AG08396 (cell line): ENCODE measurements at regions not wholly inside any gene's neighbourhood (a gene's known extent, or its start where the extent isn't known, plus 50 kb on each side); places are given as distances from the start of the nearest gene placed in this dataset.

Experiments
- DNase-seq: peaks from one replicate; pipeline ENCODE4 v3.0.0; 2012; ENCODE audit warnings: low spot score, mixed read lengths

DNA sequence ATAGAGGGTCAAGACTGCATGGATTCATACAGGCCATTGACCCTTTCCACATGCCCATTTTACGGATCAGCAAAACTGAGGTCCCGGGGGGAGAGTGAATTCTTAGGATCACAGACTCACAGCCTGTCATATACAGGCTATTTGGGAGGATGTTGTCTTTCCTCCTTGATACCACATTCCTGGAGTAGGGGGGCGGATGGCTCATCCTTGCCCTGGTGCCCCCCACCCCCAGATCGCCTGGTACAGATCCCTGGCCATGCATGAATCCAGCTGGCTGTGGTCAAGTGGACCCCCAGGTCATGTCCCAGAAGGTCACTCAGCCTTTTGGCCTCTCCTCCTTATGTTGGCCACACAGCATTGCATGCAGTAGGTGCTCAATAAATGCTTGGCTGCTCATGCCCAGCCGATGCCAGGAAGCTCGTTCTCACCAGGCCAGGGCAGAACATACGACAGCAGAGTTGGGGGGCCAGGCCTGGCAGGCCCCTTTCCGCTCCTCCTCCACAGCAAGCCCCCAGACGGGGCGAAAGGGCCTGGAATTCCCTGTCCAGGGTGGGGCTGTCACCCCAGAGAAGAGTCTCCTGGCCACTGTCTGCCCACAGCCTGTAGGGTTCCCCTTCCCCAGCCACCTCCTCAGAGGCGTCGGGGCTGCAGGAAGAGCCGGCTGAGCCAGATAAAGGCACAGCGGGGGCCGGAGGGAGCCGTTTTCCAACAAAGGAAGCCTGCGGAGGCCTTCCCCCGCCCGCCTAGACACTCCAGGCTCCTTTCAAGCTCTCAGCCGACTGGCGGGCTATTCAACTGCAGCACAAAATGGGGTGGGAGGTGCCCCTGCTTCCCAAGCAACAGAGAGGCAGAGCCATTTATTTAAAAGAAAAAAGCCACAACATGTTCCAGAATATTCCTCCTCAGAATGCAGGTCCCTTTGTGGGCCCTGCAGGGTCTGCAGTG lies 215.7 kb upstream of the CIBAR2 start:
- no peak for DNase-seq

DNA sequence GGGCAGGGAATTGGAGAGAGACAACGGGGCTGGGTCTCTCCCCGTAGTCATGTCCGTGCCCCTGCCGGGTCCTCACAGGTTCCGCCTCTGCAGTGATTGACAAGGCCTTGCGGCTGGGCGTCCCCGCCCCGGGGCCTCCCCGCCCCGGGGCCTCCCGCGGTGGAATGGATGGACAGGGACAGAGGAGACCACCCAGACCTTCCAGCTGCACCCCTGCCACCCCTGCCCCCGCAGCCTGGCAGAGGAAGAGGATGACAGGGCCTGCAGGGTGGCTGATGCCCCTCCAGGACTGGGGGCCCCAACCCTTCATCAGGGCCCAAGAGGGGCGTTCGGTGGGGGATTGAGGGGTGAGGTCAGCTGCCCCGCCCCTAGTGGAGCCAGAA lies 216.4 kb upstream of the CIBAR2 start:
- DNase-seq = no peak

DNA sequence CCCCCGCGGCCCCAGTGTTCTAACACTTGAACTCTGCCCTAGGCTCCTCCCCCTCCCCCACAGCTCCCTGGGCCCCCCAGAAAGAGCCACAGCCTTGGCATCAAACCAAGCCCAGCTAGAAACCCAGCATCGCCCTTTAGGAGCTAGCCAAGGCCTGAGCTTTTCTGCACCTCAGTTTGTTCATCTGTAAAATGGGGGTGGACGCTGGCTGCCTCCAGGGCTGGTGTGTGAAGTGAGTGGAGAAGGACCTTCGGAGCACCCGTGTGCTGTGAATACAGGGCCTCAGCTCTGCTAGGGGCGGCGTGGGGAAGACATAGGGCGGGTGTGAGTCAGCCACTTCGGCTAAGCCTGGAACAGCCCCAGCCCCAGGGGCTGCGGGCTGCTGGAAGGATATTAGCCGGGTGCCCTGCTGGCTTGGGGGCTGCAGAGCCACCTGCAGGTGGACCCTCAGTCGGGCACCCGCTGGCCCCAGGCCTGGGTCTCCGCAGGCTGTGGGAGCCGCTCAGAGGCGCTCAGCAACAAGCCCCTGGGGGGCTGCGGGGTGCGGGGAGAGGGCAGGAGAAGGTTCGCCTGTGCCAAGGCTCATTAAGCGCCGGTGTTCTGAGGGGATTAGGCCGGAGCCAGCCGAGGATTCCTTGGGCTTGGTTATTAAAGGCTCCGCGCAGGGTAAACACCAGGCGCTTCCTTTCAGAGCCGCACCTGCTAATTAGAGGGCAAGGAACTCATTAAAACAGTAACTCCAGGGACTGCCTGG lies 217.0 kb upstream of the CIBAR2 start:
- DNase-seq = no peak

DNA sequence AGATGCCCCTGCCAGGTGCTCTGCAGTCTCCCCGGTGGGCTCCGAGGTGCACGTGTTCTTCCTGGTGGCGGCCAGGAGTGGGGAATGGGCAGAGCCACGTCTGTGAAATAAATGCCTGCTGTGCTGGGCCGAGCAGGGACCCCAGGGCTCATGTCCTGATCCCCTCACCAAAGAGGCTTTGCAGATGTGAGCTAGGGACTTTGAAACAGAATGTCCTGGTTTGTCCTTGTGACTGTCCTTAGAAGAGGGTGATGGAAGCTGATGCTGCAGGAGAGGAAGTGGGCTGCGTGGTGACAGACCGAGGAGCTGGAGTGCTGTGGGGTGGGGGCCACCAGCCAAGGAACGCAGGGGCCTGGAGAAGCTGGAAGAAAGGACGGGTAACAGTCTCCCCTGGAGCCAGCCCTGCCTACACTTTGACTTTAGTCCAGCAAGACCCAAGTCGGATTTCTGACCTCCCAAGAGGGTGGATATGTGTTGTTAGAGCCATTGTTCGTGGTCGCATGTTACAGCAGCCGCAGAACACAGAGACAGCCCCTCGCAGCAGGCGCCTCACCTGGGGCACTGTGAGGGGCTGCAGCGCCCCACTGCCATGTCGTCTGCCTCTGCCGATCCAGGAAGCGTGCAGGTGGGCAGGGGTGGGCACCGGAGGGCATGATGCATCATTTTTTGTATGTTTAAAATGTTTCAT lies 217.9 kb upstream of the CIBAR2 start:
- DNase-seq = no peak

DNA sequence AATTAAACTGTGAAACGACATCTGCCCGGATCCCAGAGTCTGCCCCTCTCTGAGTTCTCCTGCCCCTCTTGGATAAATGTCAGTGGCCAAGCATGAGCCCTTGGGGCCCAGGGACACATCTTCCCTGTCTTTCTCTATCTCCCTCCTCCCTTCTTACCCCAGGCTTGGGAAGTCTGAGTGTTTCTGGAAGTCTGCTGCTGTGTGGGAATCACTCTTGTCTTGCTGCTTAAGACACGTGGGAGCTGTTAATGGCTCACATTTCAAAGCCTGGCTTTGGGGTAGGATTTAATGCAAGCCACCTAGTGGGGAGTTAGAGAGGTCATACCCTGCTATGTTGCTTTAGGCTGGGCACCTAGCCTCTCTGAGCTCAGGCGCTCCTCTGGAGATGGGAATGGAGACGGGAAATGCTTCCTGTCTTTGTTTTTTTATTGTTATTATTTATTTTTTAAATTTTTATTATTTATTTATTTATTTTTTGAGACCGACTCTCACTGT lies 218.5 kb upstream of the CIBAR2 start:
- DNase-seq = peak; percentile 85

DNA sequence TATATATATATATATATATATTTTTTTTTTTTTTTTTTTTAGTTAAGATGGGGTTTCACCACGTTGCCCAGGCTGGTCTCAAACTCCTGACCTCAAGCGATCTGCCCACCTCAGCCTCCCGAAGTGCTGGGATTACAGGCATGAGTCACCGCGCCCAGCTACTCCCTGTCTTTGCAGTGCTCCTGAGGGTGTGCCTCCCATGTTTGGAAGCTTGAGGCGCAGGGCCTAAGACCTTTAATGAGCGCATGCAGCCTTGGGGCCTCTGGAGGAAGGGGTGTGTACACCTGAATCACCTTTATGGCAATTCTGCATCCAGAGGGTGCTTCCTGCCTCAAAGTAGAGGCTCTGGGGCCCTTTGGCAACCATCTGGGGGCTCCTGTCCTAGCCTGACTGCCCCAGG lies 219.4 kb upstream of the CIBAR2 start:
- no peak for DNase-seq

DNA sequence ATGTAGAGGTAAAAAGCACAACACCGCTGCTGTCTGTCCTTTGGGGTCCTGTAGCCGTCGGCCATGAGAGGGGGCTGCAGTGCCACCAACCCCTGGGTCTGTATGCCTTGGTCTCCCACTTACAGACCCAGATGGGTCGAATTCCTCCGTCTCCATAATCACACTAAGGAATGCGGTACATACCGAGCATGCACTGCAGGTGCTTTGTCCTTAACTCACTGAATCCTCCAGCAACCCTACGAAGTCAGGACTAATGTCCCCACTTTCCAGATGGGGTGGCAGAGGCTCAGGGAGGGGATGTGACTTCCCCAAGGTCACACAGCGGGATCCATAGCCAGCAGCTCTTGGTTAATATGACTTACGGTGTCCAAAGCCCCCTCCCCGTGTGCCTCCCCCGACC lies 219.9 kb upstream of the CIBAR2 start:
- no peak for DNase-seq

DNA sequence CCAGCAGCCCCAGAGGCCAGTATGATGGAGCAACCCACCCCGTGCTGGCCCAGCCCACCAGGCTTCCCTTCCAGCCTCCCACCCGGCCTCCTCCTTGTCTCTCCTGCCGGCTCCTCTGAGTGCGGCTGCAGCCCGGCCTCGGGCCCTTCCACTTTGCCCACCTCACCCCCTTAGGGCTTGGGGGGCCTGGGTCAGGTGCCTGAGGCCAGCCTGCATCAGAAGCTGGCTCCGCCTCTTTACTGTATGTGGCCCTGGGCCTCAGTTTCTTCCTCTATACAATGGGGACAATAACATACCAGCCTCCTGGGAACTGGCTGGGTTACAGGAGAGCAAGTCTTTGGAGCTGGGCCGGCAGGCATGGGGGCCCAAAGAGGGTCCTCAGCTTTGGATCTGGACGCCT lies 221.1 kb upstream of the CIBAR2 start:
- no peak for DNase-seq

DNA sequence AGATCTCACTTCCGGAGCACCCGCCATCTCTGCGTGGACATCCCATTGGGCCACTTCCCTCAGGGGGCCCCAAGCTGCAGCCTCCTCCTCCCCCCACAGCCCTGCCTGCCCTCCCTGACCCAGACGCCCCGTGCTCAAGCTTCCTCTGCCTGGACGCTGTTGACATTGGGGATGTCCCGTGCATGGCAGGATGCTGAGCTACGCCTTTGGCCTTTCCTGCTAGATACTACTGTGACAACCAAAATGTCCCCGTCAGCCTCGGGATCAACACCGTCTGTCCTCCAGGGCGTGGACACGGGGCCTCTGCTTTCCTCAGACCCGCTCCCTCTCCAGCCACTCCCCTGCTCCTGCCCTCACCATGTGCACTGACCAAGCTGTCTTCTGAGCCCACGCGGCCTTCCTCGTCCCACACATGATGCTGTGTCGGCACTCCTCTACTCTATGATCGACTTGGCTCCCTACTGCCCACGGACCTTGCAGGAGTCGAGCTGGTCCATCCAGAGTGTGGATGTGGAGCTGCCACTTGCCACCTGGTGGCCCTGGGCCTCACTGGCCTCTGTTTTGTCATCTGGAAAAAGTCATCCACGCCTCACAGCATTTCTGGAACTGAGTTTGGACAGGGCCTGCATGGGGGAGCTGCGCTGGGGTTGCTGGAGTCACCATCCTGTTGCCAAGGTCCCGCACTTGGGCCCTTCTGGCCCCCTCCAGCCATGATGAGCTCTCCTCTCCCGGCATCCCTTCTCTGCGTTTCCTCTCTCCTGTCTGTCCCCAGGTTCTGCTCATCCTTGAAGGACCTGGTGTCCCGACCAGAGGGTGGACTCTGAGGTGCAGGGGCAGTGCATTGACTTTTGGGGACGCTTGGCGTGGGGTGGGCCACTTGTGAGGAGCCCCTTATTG lies 221.7 kb upstream of the CIBAR2 start:
- no peak for DNase-seq

DNA sequence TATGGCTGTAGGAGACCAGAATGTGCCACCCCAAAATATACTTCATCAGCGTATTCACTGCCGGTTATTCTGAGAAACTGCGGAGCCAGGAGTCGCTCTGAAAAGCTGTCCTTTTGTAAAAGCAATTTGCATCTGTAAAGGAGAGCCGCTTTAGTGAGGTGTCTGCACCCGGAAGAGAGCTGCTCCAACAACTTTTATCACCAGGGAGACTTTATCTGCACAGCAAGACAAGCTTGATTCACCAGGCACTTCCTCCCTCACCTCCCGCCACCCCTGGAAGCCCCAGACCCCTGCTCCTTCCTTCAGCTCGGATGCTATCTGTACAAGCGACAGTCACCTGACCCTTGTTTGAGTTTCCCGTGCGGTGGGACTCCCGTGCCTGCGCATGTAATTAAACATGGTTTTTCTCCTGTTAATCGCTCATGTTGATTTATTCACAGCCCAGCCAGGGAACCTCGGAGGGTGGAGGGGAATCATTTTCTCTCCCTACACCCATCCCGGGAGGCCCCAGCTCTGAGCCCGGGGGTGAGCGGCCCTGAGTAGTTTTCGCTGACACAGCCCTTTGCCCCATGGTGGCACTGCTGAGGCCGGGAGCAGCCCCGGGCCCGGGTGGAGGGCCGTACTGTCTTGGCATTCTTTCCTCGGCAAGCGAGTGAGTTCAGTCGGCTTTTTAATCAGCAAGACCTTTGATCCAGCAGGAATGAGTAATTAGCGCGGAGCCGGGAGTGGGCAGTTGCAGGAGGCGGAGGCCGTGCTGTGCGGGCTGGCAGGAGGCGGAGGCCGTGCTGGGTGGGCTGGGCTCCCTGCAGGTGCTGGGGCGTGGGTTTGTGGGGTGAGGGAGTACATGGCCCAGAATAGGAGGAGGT lies 222.7 kb upstream of the CIBAR2 start:
- no peak for DNase-seq

DNA sequence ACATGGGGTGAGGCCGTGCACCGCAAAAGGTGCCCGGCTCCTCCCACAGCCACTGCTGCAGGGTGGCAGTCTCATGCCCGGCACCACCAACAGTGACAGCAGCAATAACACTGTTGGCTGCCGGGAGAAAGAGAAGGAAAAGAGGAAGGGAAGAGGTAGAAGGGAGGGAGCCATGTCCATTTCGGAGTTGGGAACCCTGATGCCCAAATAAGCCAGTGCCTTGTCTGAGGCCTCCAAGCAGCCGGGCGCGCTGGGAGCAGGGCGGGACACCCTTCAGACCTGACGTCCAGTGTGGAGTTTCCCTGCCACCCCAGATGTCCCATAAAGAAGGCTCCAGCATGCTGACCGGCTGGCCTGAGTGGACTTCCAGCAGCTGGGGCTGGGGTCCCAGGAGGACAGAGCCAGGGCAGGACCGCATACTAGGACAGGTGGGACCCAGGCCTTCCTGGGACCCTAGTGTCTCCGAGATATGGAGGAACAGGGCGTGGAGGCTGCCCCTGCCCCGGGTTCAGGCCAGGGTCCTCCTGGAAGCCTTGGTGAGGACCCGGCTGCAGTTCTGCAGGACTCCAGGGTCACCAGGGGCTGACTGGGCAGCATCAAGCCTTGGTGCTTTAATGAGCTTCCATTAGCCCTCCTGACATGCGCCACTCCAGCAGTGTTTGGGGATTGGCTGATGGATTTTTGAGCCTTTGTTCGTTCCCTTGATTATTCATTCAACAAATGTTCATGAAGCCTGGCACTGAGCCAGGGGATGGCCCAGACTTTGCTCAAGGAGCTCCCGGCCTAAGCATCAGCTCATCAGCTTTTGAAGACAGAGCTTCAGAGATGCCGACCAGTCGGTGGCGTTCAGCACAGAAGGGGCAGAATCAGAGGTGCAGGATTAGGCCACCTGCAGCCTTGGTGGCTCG lies 223.6 kb upstream of the CIBAR2 start:
- no peak for DNase-seq

DNA sequence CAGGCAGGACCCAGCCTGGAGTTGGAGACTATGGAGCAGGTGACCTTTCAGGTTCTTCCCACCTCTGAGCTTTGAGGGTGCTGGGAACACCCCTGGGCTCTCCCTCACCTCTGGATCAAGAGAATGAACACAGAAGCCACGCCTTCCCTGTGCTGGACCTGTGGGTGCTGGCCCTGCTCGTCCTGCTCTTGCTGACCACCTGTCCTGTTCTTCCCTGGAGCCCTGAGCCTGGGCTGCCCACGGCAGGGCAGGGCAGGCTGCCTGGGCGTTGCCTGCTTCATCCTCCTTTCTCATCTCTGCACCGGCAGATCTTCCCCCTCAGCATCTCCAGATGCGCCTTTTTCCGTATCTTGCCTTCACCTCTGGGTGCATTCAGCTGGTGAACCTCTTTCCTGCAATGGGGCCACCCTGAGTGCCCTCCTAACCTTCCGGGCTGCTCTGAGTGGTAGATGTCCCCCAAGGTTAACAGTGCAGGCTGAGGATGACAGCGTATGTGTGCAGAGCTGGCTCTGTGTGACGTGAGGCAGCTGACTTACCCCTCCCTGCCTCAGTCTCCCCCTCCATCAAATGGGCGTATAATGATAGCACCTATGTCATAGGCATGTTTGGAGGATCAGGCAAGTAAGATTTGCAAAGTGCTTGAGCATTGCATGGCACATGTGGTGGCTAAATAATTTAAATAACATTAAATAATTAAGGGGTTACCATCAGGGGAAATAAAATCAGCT lies 225.8 kb upstream of the CIBAR2 start:
- DNase-seq = no peak

DNA sequence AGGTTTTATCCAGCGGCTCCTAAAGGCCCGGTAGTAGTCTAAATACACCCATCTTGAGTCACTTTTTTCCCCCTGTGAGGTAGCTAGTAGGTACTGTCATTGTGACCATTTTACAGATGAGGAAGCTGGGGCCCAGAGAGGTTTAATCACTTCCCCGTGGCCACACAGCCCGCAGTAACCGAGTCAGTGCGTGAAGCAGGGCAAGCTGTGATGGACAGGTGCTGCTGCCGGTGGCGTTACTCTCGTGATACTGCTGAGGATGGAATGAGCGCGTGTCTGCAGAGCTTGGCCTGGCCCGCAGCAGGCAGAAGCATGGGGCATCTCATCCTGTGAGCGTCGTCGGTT lies 226.3 kb upstream of the CIBAR2 start:
- DNase-seq = no peak

DNA sequence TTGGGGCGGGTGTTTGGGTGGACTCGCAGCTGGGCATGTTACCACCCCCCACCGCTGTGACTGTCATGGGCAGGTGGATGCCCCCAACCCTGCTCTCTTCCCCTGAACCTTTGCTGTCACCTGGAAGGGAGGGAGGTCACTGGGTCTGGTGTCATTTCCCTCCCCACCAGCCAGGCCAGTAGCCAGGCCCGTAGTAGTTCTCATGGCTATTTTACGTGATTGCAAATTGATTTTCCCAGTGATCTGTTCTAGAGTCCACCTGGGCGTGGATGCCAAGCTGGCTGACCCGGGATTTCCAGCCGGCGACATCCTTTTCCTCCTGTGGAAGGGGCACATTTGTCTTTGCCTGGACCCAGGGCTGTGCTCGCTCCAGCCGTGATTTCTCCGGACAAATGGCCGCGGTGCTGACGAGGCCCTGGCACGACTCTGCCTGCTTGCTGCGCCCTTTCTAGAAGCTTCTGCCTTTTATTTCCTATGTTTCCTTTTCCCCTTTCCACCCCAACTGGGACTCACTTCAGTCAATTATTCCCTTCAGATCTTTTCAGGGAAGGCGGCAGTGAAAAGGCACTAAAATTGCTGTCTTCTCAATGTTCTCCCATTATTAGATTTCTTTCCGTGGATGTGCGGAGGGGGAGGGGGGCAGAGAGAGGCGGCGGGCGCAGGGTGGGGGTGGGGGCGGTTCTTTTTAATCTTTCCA lies 226.9 kb upstream of the CIBAR2 start:
- no peak for DNase-seq

DNA sequence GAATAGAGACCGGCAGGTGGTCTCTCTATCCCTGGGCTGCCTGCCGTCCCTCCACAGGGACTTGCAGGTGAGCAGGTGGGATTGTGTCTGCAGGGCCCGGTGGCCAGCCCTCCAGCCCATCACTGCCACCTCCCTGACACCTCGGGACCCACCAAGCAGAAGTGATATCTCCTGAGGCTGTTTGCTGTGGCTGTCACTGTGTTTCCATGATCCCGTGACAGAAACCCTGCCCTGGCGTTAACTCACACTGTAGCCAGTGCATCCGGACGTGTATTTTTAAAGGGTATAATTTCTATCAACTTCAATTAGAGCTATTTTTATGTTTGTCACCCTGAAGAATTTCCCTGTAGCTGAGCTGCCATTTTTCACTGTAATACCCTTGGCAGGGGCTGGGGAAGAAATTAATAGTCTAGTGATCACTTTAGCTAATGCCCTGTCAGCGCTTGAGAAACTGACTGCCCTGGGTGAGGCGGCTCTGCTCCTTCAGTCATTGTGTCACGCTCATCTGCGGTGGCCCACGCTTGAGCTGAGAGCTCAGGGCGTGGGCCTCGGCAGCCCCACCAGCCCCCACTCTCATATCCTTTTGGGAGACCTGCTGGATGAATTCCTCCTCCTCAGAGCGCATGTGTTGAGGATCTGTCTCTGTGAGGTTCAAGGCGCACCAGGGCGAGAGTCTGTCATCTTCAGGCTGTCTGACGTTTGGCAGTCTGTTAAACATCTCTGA lies 229.9 kb upstream of the CIBAR2 start:
- no peak for DNase-seq

DNA sequence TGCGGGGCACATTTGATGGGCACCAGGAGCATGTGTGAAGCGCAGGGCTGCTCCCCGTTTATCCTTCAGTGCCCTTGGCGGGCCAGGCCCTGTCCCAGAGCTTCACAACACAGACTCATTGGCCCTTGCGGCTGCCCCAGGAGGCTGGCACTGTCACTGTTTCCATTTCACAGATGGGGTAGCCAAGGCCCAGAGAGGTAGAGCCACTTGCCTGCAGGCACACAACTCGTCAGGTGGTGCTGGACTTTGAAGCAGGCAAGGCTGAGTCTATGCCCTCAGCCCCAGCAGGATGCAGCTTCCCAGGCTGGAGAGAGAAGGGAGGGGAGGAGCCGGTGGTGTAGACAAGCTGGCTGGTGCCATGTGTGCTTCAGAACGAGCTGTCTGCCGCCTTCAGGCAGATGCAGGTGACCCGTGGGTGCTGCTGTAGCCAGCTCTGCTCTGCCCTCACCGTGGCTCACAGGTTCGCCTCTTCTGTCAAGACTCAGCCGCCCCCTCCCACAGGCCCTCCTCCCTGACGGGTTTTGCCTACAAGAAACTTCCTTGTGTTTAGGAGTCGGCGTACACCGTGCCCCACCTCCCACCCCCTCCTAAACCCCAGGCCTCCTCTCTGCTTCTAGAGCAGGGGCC lies 232.3 kb upstream of the CIBAR2 start:
- no peak for DNase-seq

DNA sequence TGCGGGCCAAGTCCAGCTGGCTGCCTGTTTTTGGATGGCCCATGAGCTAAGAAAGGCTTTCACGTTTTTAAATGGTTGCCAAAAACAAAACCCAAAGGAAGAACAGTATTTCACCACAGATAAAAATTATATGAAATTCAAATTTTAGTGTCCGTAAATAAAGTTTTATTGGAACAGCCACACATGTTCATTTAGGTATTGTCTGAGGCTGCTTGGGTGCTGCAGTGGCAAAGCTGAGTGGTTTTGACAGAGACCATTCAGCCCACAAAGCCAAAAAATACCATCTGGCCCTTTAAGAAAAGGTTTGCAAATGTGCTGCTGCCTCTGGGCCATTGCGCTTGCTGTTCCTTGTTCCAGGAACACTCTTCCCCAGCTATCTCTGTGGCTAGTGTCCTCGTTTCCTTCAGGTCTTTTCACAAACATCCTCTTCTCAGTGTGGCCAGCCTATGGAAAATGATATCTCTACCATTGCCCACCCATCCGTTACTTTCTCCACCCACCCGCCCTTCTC lies 232.9 kb upstream of the CIBAR2 start:
- DNase-seq = no peak
